Right lobe of liver (tissue), 6 donors: ENCODE measurements at regions not wholly inside any gene's neighbourhood (a gene's known extent, or its start where the extent isn't known, plus 50 kb on each side); places are given as distances from the start of the nearest gene placed in this dataset.

Source experiments
- ATAC-seq, 4 donors: fragments of 200-7000 bp; cut with Tn5 transposase; one replicate each; pipeline ENCODE4 v1.9.1; 2020; ENCODE audit warnings: mild to moderate bottlenecking in 4 of 4, moderate library complexity in 4 of 4
- DNase-seq, 3 donors: peaks; one replicate each; pipeline ENCODE4 v3.0.0-alpha.2; 2020
- H3K27ac ChIP-seq, 3 donors: fragments of 200-600 bp; one replicate each; pipeline ENCODE4 v1.8.0; 2022
- H3K27me3 ChIP-seq, 2 donors: fragments of 200-600 bp; one replicate each; pipeline ENCODE4 v1.8.0; 2022
- H3K36me3 ChIP-seq, 4 donors: fragments of 200-600 bp; sonication (generic) in 1 of 4; one replicate each; pipeline versions ENCODE4 v1.5.1 to v1.8.0; 2017 to 2022; ENCODE audit warnings: control low read depth in 1 of 4
- H3K4me1 ChIP-seq, 4 donors: fragments of 200-600 bp; sonication (generic) in 1 of 4; one replicate each; pipeline versions ENCODE4 v1.5.1 to v1.8.0; 2017 to 2022; ENCODE audit warnings: control low read depth in 1 of 4
- H3K4me3 ChIP-seq, 3 donors: fragments of 200-600 bp; one replicate each; pipeline ENCODE4 v1.8.0; 2022
- H3K9me3 ChIP-seq, 4 donors: fragments of 200-600 bp; sonication (generic) in 1 of 4; one replicate each; pipeline versions ENCODE4 v1.5.1 to v1.8.0; 2017 to 2022; ENCODE audit warnings: control low read depth in 1 of 4
- CTCF ChIP-seq, 4 donors: fragments of 200-600 bp in 3 of 4; fragments of 450-650 bp in 1 of 4; IDR thresholded peaks; one replicate each; pipeline versions ENCODE4 v1.5.1 to v1.8.0; 2016 to 2022; ENCODE audit warnings: antibody characterized with exemption in 4 of 4, mild to moderate bottlenecking in 2 of 4
- POLR2A ChIP-seq: fragments of 450-650 bp; IDR thresholded peaks from one replicate; pipeline ENCODE4 v1.6.1; 2017; ENCODE audit warnings: antibody characterized with exemption, mild to moderate bottlenecking
- WGBS: methylation state at CpG from one replicate; pipeline ENCODE4 v1.1.6; 2018; ENCODE audit warnings: low coverage, low lambda C conversion rate; ENCODE audit not compliant: insufficient coverage; ENCODE audit errors: missing lambda C conversion rate; 5-methylcytosine and 5-hydroxymethylcytosine counted together
- intact Hi-C, 2 donors: fragments of 100-400 bp; cut with DNase I; formaldehyde crosslinking; loops; one replicate each; pipeline versions ENCODE4 v1.11.2 to v1.14.1; 2022
- donor health status: DM: no; HTN: yes; CAD: no.
- donor health status: DM: no; HTN: no; CAD: no.
- donor health status: DM: no; HTN: no; CAD: no.
- donor health status: DM: no; HTN: yes; CAD: no.
- donor health status: DM: no; HTN: yes; CAD: no.

- intact Hi-C loops, result no loop called here
- WGBS, result 61% methylated on average over 5 of the region's 5 CpGs
- Histone ChIP-seq H3K27ac (no peak overlapping the region), H3K36me3 (no peaks in the 10 kb centered on the region), H3K4me1 (no peaks in the 10 kb centered on the region), H3K27me3 (no peaks in the 10 kb centered on the region), H3K4me3 (no peak overlapping the region), H3K9me3 (peaks cover 0 to 4% (median 0%) of the 10 kb centered on the region in 4 donors)
- peak; percentile 70 to 98 (median 78) for ATAC-seq
- DNase-seq, result peak in 1 of 3 donors; percentile 37
- no peak for TF ChIP-seq POLR2A
- no peak for TF ChIP-seq CTCF (IDR thresholded peaks at IDR 0.05)
Measured at GRCh38 chr20:40414843-40415615, 274.0 kb downstream of the MAFB start.

- DNase-seq (no peak), ATAC-seq (no peak)
- Histone ChIP-seq H3K27me3 (no peaks in the 10 kb centered on the region), H3K27ac (no peak overlapping the region), H3K9me3 (no peaks in the 10 kb centered on the region), H3K36me3 (no peaks in the 10 kb centered on the region), H3K4me3 (no peak overlapping the region), H3K4me1 (no peaks in the 10 kb centered on the region)
- 59% methylated on average over 3 of the region's 3 CpGs for WGBS
- TF ChIP-seq CTCF (IDR thresholded peaks at IDR 0.05) (no peak), POLR2A (no peak)
- intact Hi-C loops, result no loop called here
Measured at GRCh38 chr20:40410028-40410427, 279.0 kb downstream of the MAFB start.

- no peak for TF ChIP-seq POLR2A
- TF ChIP-seq CTCF (IDR thresholded peaks at IDR 0.05), result no peak
- Histone ChIP-seq H3K27me3 (no peaks in the 10 kb centered on the region), H3K4me1 (no peaks in the 10 kb centered on the region), H3K4me3 (no peak overlapping the region), H3K27ac (no peak overlapping the region), H3K9me3 (no peaks in the 10 kb centered on the region), H3K36me3 (no peaks in the 10 kb centered on the region)
- ATAC-seq (no peak), DNase-seq (no peak)
- intact Hi-C loops, result no loop called here
Measured at GRCh38 chr20:40397467-40397866, 291.6 kb downstream of the MAFB start.

- Histone ChIP-seq H3K27me3 (no peaks in the 10 kb centered on the region), H3K27ac (no peak overlapping the region), H3K4me3 (no peak overlapping the region), H3K9me3 (no peaks in the 10 kb centered on the region), H3K4me1 (no peaks in the 10 kb centered on the region), H3K36me3 (no peaks in the 10 kb centered on the region)
- intact Hi-C loops, result no loop called here
- 70% methylated on average over 8 of the region's 8 CpGs for WGBS
- ATAC-seq (no peak), DNase-seq (no peak)
- TF ChIP-seq POLR2A (no peak), CTCF (IDR thresholded peaks at IDR 0.05) (no peak)
Measured at GRCh38 chr20:40393197-40394079, 295.6 kb downstream of the MAFB start.
